Lower leg skin (tissue), 3 donors: ENCODE measurements at regions not wholly inside any gene's neighbourhood (a gene's known extent, or its start where the extent isn't known, plus 50 kb on each side); places are given as distances from the start of the nearest gene placed in this dataset.

Experiments
- CTCF ChIP-seq, 3 donors: fragments of 450-650 bp; IDR thresholded peaks; one replicate each; pipeline ENCODE4 v1.5.1; 2016; ENCODE audit warnings: antibody characterized with exemption in 3 of 3, mild to moderate bottlenecking in 3 of 3, moderate library complexity in 2 of 3
- POLR2A ChIP-seq, 2 donors: fragments of 450-650 bp; IDR thresholded peaks; one replicate each; pipeline ENCODE4 v1.6.1; 2016 to 2017; ENCODE audit warnings: antibody characterized with exemption in 2 of 2, mild to moderate bottlenecking in 1 of 2, moderate library complexity in 1 of 2

GRCh38 chr15:66933932-66934867 is 131.2 kb upstream of the SMAD3 start:
- TF ChIP-seq CTCF (IDR thresholded peaks at IDR 0.05) (no peak), POLR2A (IDR thresholded peaks at IDR 0.05) (no peak)
